DOHH2 (cell line): ENCODE measurements at regions not wholly inside any gene's neighbourhood (a gene's known extent, or its start where the extent isn't known, plus 50 kb on each side); places are given as distances from the start of the nearest gene placed in this dataset.

Source experiments
- H3F3A ChIP-seq: fragments of 200-600 bp; sonication (generic), shearing (Covaris generic); 2 replicates; pipeline ENCODE4 v1.6.0; 2016; ENCODE audit warnings: antibody characterized with exemption, mild to moderate bottlenecking; ENCODE audit not compliant: control insufficient read depth, insufficient read depth
- H3K27ac ChIP-seq: fragments of 200-600 bp; sonication (generic); 2 replicates; pipeline ENCODE4 v1.5.1; 2014; ENCODE audit warnings: low read depth, mild to moderate bottlenecking, low read length, moderate library complexity
- H3K27me3 ChIP-seq: fragments of 200-600 bp; sonication (generic); 2 replicates; pipeline ENCODE4 v1.6.1; 2014; ENCODE audit warnings: mild to moderate bottlenecking, low read length, mixed read lengths; ENCODE audit not compliant: control insufficient read depth
- H3K36me3 ChIP-seq: fragments of 200-600 bp; sonication (generic); 2 replicates; pipeline ENCODE4 v1.6.1; 2014; ENCODE audit warnings: mild to moderate bottlenecking, low read length, moderate library complexity, mixed read lengths; ENCODE audit not compliant: control insufficient read depth
- H3K4me1 ChIP-seq: fragments of 200-600 bp; sonication (generic); 2 replicates; pipeline ENCODE4 v1.6.1; 2014; ENCODE audit warnings: mild to moderate bottlenecking, low read length, mixed read lengths; ENCODE audit not compliant: control insufficient read depth
- H3K4me2 ChIP-seq: fragments of 200-600 bp; sonication (generic); 2 replicates; pipeline ENCODE4 v1.6.0; 2014; ENCODE audit warnings: mild to moderate bottlenecking, low read length, moderate library complexity
- H3K4me3 ChIP-seq: fragments of 200-600 bp; sonication (generic); 2 replicates; pipeline ENCODE4 v1.5.1; 2014; ENCODE audit warnings: mild to moderate bottlenecking, low read length, mixed read lengths
- H3K79me2 ChIP-seq: fragments of 200-600 bp; sonication (generic); 2 replicates; pipeline ENCODE4 v1.6.1; 2014; ENCODE audit warnings: mild to moderate bottlenecking, low read length, mixed read lengths; ENCODE audit not compliant: control insufficient read depth
- H3K9me2 ChIP-seq: fragments of 200-600 bp; sonication (generic); replicated peaks from 2 replicates; pipeline ENCODE4 v1.6.1; 2014; ENCODE audit warnings: mild to moderate bottlenecking, low read length, mixed read lengths; ENCODE audit not compliant: control insufficient read depth
- H3K9me3 ChIP-seq: fragments of 200-600 bp; sonication (generic); 2 replicates; pipeline ENCODE4 v1.6.1; 2014; ENCODE audit warnings: antibody characterized with exemption, low read length, mixed read lengths; ENCODE audit not compliant: control insufficient read depth, insufficient read depth
- H4K20me1 ChIP-seq: fragments of 200-600 bp; sonication (generic); 2 replicates; pipeline ENCODE4 v1.6.0; 2014; ENCODE audit warnings: low read depth, mild to moderate bottlenecking, antibody characterized with exemption, low read length, moderate library complexity; ENCODE audit not compliant: control insufficient read depth, insufficient read depth
- EZH2phosphoT487 ChIP-seq: fragments of 200-600 bp; sonication (generic); IDR thresholded peaks from 2 replicates; pipeline ENCODE4 v1.6.1; 2017; ENCODE audit warnings: borderline replicate concordance, mild to moderate bottlenecking, antibody characterized with exemption, low read length, moderate library complexity, mixed read lengths
- TF ChIP-seq, protein P1 (sequence below): fragments of 200-600 bp; sonication (generic); IDR thresholded peaks from one replicate; pipeline ENCODE4 v1.5.1; 2014; ENCODE audit warnings: antibody characterized with exemption, mild to moderate bottlenecking, low read depth, low read length; ENCODE audit not compliant: poor library complexity, severe bottlenecking

DNA sequence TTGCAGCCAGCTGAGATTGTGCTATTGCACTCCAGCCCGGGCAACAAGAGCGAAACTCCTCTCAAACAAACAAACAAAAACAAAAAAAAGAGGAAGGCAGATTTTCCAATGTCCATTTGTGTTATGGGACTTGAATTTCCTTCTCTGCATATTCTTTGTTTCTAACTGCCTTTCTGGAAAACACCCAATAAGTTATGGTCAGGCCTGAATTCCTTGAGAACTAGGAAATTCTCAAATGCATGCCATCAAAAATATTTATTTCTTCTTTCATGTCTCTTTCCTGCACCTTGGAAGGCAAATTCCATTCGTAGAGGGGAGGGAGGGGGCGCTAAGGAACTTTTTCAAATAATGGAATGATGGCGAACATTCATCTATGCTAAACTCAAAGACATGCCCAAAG lies 117.6 kb upstream of the TMCC3 start:
- H3K27me3 ChIP-seq, result no peaks in the 10 kb centered on the region
- peak overlapping the region; percentile 72 for H3K4me3 ChIP-seq
- peak overlapping the region; percentile 94 for H3K4me2 ChIP-seq
- H3K36me3 ChIP-seq, result no peaks in the 10 kb centered on the region
- no peaks in the 10 kb centered on the region for H4K20me1 ChIP-seq
- no peaks in the 10 kb centered on the region for H3K79me2 ChIP-seq
- peak overlapping the region; percentile 90 for H3K27ac ChIP-seq
- no peaks in the 10 kb centered on the region for H3K9me2 ChIP-seq
- TF ChIP-seq, protein P1, sequence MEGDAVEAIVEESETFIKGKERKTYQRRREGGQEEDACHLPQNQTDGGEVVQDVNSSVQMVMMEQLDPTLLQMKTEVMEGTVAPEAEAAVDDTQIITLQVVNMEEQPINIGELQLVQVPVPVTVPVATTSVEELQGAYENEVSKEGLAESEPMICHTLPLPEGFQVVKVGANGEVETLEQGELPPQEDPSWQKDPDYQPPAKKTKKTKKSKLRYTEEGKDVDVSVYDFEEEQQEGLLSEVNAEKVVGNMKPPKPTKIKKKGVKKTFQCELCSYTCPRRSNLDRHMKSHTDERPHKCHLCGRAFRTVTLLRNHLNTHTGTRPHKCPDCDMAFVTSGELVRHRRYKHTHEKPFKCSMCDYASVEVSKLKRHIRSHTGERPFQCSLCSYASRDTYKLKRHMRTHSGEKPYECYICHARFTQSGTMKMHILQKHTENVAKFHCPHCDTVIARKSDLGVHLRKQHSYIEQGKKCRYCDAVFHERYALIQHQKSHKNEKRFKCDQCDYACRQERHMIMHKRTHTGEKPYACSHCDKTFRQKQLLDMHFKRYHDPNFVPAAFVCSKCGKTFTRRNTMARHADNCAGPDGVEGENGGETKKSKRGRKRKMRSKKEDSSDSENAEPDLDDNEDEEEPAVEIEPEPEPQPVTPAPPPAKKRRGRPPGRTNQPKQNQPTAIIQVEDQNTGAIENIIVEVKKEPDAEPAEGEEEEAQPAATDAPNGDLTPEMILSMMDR, result no peak
- TF ChIP-seq EZH2phosphoT487, result no peak
- peaks cover 52% of the 10 kb centered on the region for H3K4me1 ChIP-seq
- peaks cover 17% of the 10 kb centered on the region for H3F3A ChIP-seq
- no peaks in the 10 kb centered on the region for H3K9me3 ChIP-seq

DNA sequence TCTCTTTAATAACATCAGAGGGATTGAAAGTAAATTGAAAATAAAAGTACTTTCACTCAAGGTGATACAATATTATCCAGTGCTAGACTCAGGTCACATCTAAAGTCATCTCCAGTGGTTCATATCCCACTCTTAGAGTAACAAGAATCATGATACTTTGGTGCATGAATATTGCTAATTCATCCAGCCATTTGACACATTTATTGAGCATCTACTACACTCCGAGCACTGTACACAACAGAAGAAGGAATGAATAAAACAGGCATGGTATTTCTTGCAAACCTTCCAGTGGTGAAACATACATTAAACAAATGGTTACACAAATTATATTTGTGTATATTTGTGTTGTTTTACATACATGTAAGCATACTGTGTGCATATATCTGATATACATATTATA lies 116.0 kb upstream of the TMCC3 start:
- no peak overlapping the region for H3K4me3 ChIP-seq
- H3K79me2 ChIP-seq, result no peaks in the 10 kb centered on the region
- peaks cover 17% of the 10 kb centered on the region for H3F3A ChIP-seq
- H3K27me3 ChIP-seq, result no peaks in the 10 kb centered on the region
- TF ChIP-seq, protein P1, result no peak
- TF ChIP-seq EZH2phosphoT487, result no peak
- no peaks in the 10 kb centered on the region for H3K9me2 ChIP-seq
- no peaks in the 10 kb centered on the region for H3K9me3 ChIP-seq
- H3K4me1 ChIP-seq, result peaks cover 55% of the 10 kb centered on the region
- no peaks in the 10 kb centered on the region for H4K20me1 ChIP-seq
- no peak overlapping the region for H3K4me2 ChIP-seq
- no peak overlapping the region for H3K27ac ChIP-seq
- H3K36me3 ChIP-seq, result no peaks in the 10 kb centered on the region

DNA sequence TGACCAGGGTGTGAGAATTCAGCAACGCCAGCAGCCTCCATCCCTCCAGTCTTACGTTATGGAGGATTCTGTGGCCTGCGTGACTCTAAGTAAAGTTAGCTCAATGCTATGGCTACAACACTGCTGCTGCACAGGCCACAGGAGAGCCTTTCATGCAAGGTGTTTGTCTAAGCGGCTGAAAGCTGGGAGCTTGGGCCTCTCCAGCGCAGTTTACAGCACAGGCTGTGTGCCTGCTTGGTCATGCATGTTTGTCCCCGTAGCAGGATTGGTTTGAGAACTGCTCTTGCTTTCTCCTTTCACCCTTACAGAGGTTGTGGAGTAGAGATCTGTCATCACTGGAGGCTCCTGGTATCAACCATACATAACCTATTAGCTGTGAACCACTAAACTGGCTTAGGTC lies 113.1 kb upstream of the TMCC3 start:
- Histone ChIP-seq H3K9me3 (no peaks in the 10 kb centered on the region), H4K20me1 (no peaks in the 10 kb centered on the region), H3K79me2 (no peaks in the 10 kb centered on the region), H3K9me2 (no peaks in the 10 kb centered on the region), H3K36me3 (no peaks in the 10 kb centered on the region), H3K27ac (no peak overlapping the region), H3F3A (peaks cover 6% of the 10 kb centered on the region), H3K4me2 (no peak overlapping the region), H3K27me3 (no peaks in the 10 kb centered on the region), H3K4me1 (peaks cover 27% of the 10 kb centered on the region), H3K4me3 (no peak overlapping the region)
- TF ChIP-seq, protein P1, result no peak
- no peak for TF ChIP-seq EZH2phosphoT487
